ENCODE measurements at regions not wholly inside any gene's neighbourhood (a gene's known extent, or its start where the extent isn't known, plus 50 kb on each side); places are given as distances from the start of the nearest gene placed in this dataset.
"Not testable (repeated sequence)": the region's sequence is repeated elsewhere in the genome, so short reads cannot be mapped to it uniquely, and the experiment has no call there.

DNA sequence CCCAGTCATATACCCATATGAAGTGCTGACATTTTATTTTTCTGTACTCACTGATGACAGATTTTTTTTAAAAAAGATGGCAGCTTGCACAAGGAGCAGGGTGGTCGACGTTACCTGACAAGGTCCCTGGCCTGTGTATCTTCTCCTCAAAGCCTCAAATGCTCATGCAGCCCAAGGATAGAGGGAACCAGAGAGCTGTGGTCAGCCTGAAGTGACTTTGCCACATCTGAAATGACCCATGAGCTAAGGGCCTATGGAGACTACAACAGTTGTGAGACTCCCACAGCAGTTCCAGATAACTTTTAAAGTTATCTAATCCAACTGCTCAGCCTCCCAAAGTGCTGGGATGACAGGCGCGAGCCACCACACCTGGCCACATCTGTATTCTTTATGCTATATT, 131.1 kb downstream of the GLUL start:
- no peaks in the 10 kb centered on the region for H3K27me3 ChIP-seq (ENCODE audit: control insufficient read depth in 1 of 2, insufficient read depth in 2 of 2, low read length in 2 of 2)
- peaks cover 2% of the 10 kb centered on the region for H3K4me1 ChIP-seq (ENCODE audit: control insufficient read depth, insufficient read depth, low read length)
- H3K36me3 ChIP-seq (ENCODE audit: control insufficient read depth in 2 of 2, insufficient read depth in 2 of 2, low read length in 2 of 2): no peaks in the 10 kb centered on the region
- no peak overlapping the region for H3K4me3 ChIP-seq (ENCODE audit: low read length in 2 of 2)
- H3K27ac ChIP-seq (ENCODE audit: low read length): no peak overlapping the region
- no peak overlapping the region for H3K9ac ChIP-seq (ENCODE audit: low read length in 2 of 2)
- H3K9me3 ChIP-seq (ENCODE audit: control insufficient read depth in 2 of 2, low read length in 2 of 2): no peaks in the 10 kb centered on the region

GRCh38 chr1:182259968-182260367, 131.6 kb downstream of the GLUL start:
- H3K4me1 ChIP-seq (ENCODE audit: control insufficient read depth, insufficient read depth, low read length): peaks cover 2% of the 10 kb centered on the region
- no peaks in the 10 kb centered on the region for H3K36me3 ChIP-seq (ENCODE audit: control insufficient read depth in 2 of 2, insufficient read depth in 2 of 2, low read length in 2 of 2)
- no peak overlapping the region for H3K9ac ChIP-seq (ENCODE audit: low read length in 2 of 2)
- no peak overlapping the region for H3K4me3 ChIP-seq (ENCODE audit: low read length in 2 of 2)
- H3K27me3 ChIP-seq (ENCODE audit: control insufficient read depth in 1 of 2, insufficient read depth in 2 of 2, low read length in 2 of 2): no peaks in the 10 kb centered on the region
- no peaks in the 10 kb centered on the region for H3K9me3 ChIP-seq (ENCODE audit: control insufficient read depth in 2 of 2, low read length in 2 of 2)
- no peak overlapping the region for H3K27ac ChIP-seq (ENCODE audit: low read length)

- Histone ChIP-seq H3K4me3 (ENCODE audit: low read length in 2 of 2) (no peak overlapping the region), H3K9me3 (ENCODE audit: control insufficient read depth in 2 of 2, low read length in 2 of 2) (no peaks in the 10 kb centered on the region), H3K9ac (ENCODE audit: low read length in 2 of 2) (no peak overlapping the region), H3K36me3 (ENCODE audit: control insufficient read depth in 2 of 2, insufficient read depth in 2 of 2, low read length in 2 of 2) (no peaks in the 10 kb centered on the region), H3K27me3 (ENCODE audit: control insufficient read depth in 1 of 2, insufficient read depth in 2 of 2, low read length in 2 of 2) (no peaks in the 10 kb centered on the region), H3K27ac (ENCODE audit: low read length) (no peak overlapping the region), H3K4me1 (ENCODE audit: control insufficient read depth, insufficient read depth, low read length) (peaks cover 2% of the 10 kb centered on the region)
Observed at GRCh38 chr1:182259229-182259872, 132.2 kb downstream of the GLUL start.

- Histone ChIP-seq H3K36me3 (ENCODE audit: control insufficient read depth in 2 of 2, insufficient read depth in 2 of 2, low read length in 2 of 2) (no peaks in the 10 kb centered on the region), H3K9me3 (ENCODE audit: control insufficient read depth in 2 of 2, low read length in 2 of 2) (no peaks in the 10 kb centered on the region), H3K27ac (ENCODE audit: low read length) (no peak overlapping the region), H3K4me3 (ENCODE audit: low read length in 2 of 2) (no peak overlapping the region), H3K4me1 (ENCODE audit: control insufficient read depth, insufficient read depth, low read length) (peaks cover 2% of the 10 kb centered on the region), H3K27me3 (ENCODE audit: control insufficient read depth in 1 of 2, insufficient read depth in 2 of 2, low read length in 2 of 2) (no peaks in the 10 kb centered on the region), H3K9ac (ENCODE audit: low read length in 2 of 2) (no peak overlapping the region)
Observed at GRCh38 chr1:182257369-182258063, 134.1 kb downstream of the GLUL start.

DNA sequence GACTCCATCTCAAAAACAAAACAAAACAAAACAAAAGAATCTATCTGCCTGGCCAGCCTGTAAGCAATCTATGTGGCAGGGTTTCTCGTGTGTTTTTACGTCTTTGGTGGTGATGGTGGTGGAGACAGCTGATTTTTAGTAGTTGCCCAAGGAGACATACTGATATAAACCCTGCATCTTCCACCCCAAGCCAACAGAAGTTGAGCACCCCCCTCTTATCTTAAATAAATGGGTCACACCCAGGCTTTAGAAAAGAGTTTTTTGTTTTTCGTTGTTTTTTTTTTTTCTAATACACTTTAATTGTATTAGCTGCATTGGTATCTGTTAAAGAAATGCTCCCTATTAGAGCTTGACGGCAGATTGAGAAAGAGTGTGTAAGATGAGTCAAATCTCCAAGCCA, 134.7 kb downstream of the GLUL start:
- Histone ChIP-seq H3K4me1 (ENCODE audit: control insufficient read depth, insufficient read depth, low read length) (peaks cover 2% of the 10 kb centered on the region), H3K4me3 (ENCODE audit: low read length in 2 of 2) (no peak overlapping the region), H3K9me3 (ENCODE audit: control insufficient read depth in 2 of 2, low read length in 2 of 2) (no peaks in the 10 kb centered on the region), H3K36me3 (ENCODE audit: control insufficient read depth in 2 of 2, insufficient read depth in 2 of 2, low read length in 2 of 2) (no peaks in the 10 kb centered on the region), H3K27ac (ENCODE audit: low read length) (no peak overlapping the region), H3K27me3 (ENCODE audit: control insufficient read depth in 1 of 2, insufficient read depth in 2 of 2, low read length in 2 of 2) (no peaks in the 10 kb centered on the region), H3K9ac (ENCODE audit: low read length in 2 of 2) (no peak overlapping the region)

- no peaks in the 10 kb centered on the region for H3K27me3 ChIP-seq (ENCODE audit: control insufficient read depth in 1 of 2, insufficient read depth in 2 of 2, low read length in 2 of 2)
- H3K27ac ChIP-seq (ENCODE audit: low read length): no peak overlapping the region
- H3K4me3 ChIP-seq (ENCODE audit: low read length in 2 of 2): no peak overlapping the region
- no peaks in the 10 kb centered on the region for H3K9me3 ChIP-seq (ENCODE audit: control insufficient read depth in 2 of 2, low read length in 2 of 2)
- no peak overlapping the region for H3K9ac ChIP-seq (ENCODE audit: low read length in 2 of 2)
- H3K36me3 ChIP-seq (ENCODE audit: control insufficient read depth in 2 of 2, insufficient read depth in 2 of 2, low read length in 2 of 2): no peaks in the 10 kb centered on the region
- peaks cover 2% of the 10 kb centered on the region for H3K4me1 ChIP-seq (ENCODE audit: control insufficient read depth, insufficient read depth, low read length)
Observed at GRCh38 chr1:182255494-182255893, 136.1 kb downstream of the GLUL start.

GRCh38 chr1:182253319-182253860, 138.2 kb downstream of the GLUL start:
- H3K36me3 ChIP-seq (ENCODE audit: control insufficient read depth in 2 of 2, insufficient read depth in 2 of 2, low read length in 2 of 2): no peaks in the 10 kb centered on the region
- H3K4me1 ChIP-seq (ENCODE audit: control insufficient read depth, insufficient read depth, low read length): no peaks in the 10 kb centered on the region
- H3K27ac ChIP-seq (ENCODE audit: low read length): no peak overlapping the region
- H3K27me3 ChIP-seq (ENCODE audit: control insufficient read depth in 1 of 2, insufficient read depth in 2 of 2, low read length in 2 of 2): no peaks in the 10 kb centered on the region
- no peak overlapping the region for H3K9ac ChIP-seq (ENCODE audit: low read length in 2 of 2)
- H3K4me3 ChIP-seq (ENCODE audit: low read length in 2 of 2): no peak overlapping the region
- H3K9me3 ChIP-seq (ENCODE audit: control insufficient read depth in 2 of 2, low read length in 2 of 2): no peaks in the 10 kb centered on the region

DNA sequence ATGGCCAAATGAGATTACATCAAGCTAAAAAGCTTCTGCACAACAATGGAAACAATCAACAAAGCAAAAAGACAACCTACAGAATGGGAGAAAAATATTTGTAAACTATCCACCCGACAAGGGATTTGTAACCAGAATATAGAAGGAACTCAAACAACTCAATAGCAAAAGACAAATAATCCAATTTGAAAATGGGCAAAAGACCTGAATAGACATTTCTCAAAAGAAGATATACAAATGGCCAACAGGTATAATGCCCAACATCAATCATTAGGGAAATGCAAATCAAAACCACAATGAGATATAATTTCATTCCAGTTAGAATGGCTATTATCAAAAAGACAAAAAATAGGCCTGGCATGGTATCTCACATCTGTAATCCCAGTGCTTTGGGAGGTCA, 140.0 kb downstream of the GLUL start:
- Histone ChIP-seq H3K27me3 (ENCODE audit: control insufficient read depth in 1 of 2, insufficient read depth in 2 of 2, low read length in 2 of 2) (no peaks in the 10 kb centered on the region), H3K4me1 (ENCODE audit: control insufficient read depth, insufficient read depth, low read length) (no peaks in the 10 kb centered on the region)

DNA sequence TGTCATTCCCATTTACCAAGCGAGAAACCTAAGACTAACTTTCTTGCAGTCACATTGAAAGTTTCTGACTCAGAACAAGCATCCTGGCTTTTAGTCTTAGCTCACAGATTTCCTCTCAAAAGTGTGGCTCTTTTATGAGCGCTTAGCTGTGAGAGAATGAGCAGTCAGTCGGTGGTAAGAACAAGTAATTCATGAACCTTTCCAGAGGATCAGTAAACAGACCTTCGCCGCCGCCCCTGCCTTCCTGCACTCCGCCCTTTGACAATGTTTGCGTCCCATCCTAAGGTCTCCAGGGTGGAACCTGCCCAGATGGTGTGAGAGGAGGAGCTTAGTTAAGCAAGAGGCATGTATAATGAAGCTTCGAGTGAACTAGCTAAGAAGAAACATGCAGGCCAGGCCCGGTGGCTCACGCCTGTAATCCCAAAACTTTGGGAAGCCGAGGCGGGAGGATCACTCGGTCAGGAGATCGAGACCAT, 142.4 kb downstream of the GLUL start:
- H3K4me1 ChIP-seq (ENCODE audit: control insufficient read depth, insufficient read depth, low read length): no peaks in the 10 kb centered on the region
- H3K27me3 ChIP-seq (ENCODE audit: control insufficient read depth in 1 of 2, insufficient read depth in 2 of 2, low read length in 2 of 2): no peaks in the 10 kb centered on the region
- H3K36me3 ChIP-seq (ENCODE audit: control insufficient read depth in 2 of 2, insufficient read depth in 2 of 2, low read length in 2 of 2): no peaks in the 10 kb centered on the region
- H3K9ac ChIP-seq (ENCODE audit: low read length in 2 of 2): no peak overlapping the region
- H3K9me3 ChIP-seq (ENCODE audit: control insufficient read depth in 2 of 2, low read length in 2 of 2): no peaks in the 10 kb centered on the region
- no peak overlapping the region for H3K27ac ChIP-seq (ENCODE audit: low read length)
- H3K4me3 ChIP-seq (ENCODE audit: low read length in 2 of 2): no peak overlapping the region

More for the DNA sequence above, 140.0 kb downstream of the GLUL start:
- H3K9ac ChIP-seq (ENCODE audit: low read length in 2 of 2): no peak overlapping the region
- no peak overlapping the region for H3K4me3 ChIP-seq (ENCODE audit: low read length in 2 of 2)
- H3K9me3 ChIP-seq (ENCODE audit: control insufficient read depth in 2 of 2, low read length in 2 of 2): no peaks in the 10 kb centered on the region
- no peak overlapping the region for H3K27ac ChIP-seq (ENCODE audit: low read length)
- H3K36me3 ChIP-seq (ENCODE audit: control insufficient read depth in 2 of 2, insufficient read depth in 2 of 2, low read length in 2 of 2): no peaks in the 10 kb centered on the region

DNA sequence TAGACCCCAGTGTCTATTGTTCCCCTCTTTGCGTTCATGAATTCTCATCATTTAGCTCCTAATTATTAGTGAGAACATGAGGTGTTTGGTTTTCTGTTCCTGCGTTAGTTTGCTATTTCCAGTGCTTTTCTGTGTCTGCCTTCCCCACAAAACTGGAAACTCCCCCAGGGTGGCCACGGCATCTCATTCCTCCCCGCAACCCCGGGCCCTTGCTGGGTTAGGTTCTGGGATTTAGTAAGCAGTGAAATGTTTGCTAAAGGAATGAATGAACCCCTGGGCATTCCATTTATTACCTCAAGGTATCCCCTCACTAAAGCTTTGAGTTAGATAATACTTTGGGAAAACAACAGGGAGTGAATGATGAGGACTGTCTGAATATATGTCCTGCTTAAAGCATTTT, 142.9 kb downstream of the GLUL start:
- no peak overlapping the region for H3K27ac ChIP-seq (ENCODE audit: low read length)
- H3K36me3 ChIP-seq (ENCODE audit: control insufficient read depth in 2 of 2, insufficient read depth in 2 of 2, low read length in 2 of 2): no peaks in the 10 kb centered on the region
- no peaks in the 10 kb centered on the region for H3K27me3 ChIP-seq (ENCODE audit: control insufficient read depth in 1 of 2, insufficient read depth in 2 of 2, low read length in 2 of 2)
- no peak overlapping the region for H3K4me3 ChIP-seq (ENCODE audit: low read length in 2 of 2)
- no peak overlapping the region for H3K9ac ChIP-seq (ENCODE audit: low read length in 2 of 2)
- no peaks in the 10 kb centered on the region for H3K9me3 ChIP-seq (ENCODE audit: control insufficient read depth in 2 of 2, low read length in 2 of 2)
- H3K4me1 ChIP-seq (ENCODE audit: control insufficient read depth, insufficient read depth, low read length): no peaks in the 10 kb centered on the region

DNA sequence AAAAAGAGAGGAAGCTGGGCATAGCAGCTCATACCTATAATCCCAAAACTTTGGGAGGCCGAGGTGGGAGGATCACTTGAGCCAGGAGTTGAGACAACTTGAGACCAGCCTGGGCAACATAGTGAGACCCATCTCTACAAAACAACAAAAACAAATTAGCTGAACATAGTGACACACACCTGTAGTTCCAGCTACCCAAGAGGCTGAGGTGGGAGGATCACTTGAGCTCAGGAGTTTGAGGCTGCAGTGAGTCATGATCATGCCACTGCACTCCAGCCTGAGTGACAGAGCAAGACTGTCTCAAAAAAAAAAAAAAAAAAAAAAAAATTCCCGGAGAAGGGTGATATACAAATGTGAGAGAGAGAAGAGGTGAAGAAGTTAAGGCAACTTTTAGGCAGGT, 143.8 kb downstream of the GLUL start:
- H3K27ac ChIP-seq (ENCODE audit: low read length); H3K27me3 ChIP-seq (ENCODE audit: control insufficient read depth in 1 of 2, insufficient read depth in 2 of 2, low read length in 2 of 2); H3K36me3 ChIP-seq (ENCODE audit: control insufficient read depth in 2 of 2, insufficient read depth in 2 of 2, low read length in 2 of 2); H3K9me3 ChIP-seq (ENCODE audit: control insufficient read depth in 2 of 2, low read length in 2 of 2); H3K4me1 ChIP-seq (ENCODE audit: control insufficient read depth, insufficient read depth, low read length); H3K4me3 ChIP-seq (ENCODE audit: low read length in 2 of 2); H3K9ac ChIP-seq (ENCODE audit: low read length in 2 of 2): not testable (repeated sequence)

All from stomach smooth muscle (tissue), 2 donors.